Endothelial cell of umbilical vein (primary cell): ENCODE measurements at regions not wholly inside any gene's neighbourhood (a gene's known extent, or its start where the extent isn't known, plus 50 kb on each side); places are given as distances from the start of the nearest gene placed in this dataset.

Source experiments
- BruUV-seq: library from RNA; stranded (reverse); fragments of 400-500 nt; replicated peaks from 2 replicates; lab custom pipeline; 2021; lab: Mats Ljungman, UMichigan
- CTCF ChIA-PET: fragments of 300-600, 350-600 bp; sonication (Branson Sonifier 250); formaldehyde crosslinking; loops from one replicate; lab custom pipeline; 2021; ENCODE audit warnings: antibody characterized with exemption, inconsistent platforms; lab: Charles Lee
- POLR2A ChIA-PET: fragments of 300-600, 350-600 bp; sonication (Branson Sonifier 250); formaldehyde crosslinking; loops from one replicate; lab custom pipeline; 2021; ENCODE audit warnings: antibody characterized with exemption, inconsistent platforms; lab: Charles Lee
- DNase-seq: peaks from one replicate; pipeline ENCODE4 v3.0.0-alpha.2; 2011; ENCODE audit warnings: low read depth, low spot score
- FAIRE-seq: peaks from 2 replicates; lab custom pipeline; 2011; peaks lifted over from hg19 to GRCh38; lab: Jason Lieb, UNC
- H2AFZ ChIP-seq: 2 replicates; pipeline ENCODE4 v1.6.0; 2012; ENCODE audit warnings: low read depth, low read length, control low read depth, inconsistent platforms
- H3K27ac ChIP-seq: 2 replicates; pipeline ENCODE4 v1.5.1; 2011; ENCODE audit warnings: low read depth, mild to moderate bottlenecking, control low read depth, low read length, moderate library complexity; ENCODE audit not compliant: insufficient read depth
- H3K27me3 ChIP-seq, 2 experiments: 2 replicates each; pipeline versions ENCODE4 v1.6.0 to v1.6.1; 2011; ENCODE audit warnings: low read length in 2 of 2, mixed read lengths in 1 of 2; ENCODE audit not compliant: control insufficient read depth in 2 of 2, insufficient read depth in 2 of 2
- H3K36me3 ChIP-seq, 2 experiments: 2 replicates in 1 of 2; 3 replicates in 1 of 2; pipeline ENCODE4 v1.5.1; 2011; ENCODE audit warnings: low read length in 2 of 2, mild to moderate bottlenecking in 1 of 2, moderate library complexity in 1 of 2; ENCODE audit not compliant: control insufficient read depth in 2 of 2, insufficient read depth in 2 of 2; ENCODE audit errors: extremely low read depth in 1 of 2
- H3K4me1 ChIP-seq: 3 replicates; pipeline ENCODE4 v1.5.1; 2011; ENCODE audit warnings: mild to moderate bottlenecking, low read length; ENCODE audit not compliant: control insufficient read depth, insufficient read depth; ENCODE audit errors: extremely low read depth
- H3K4me2 ChIP-seq: 2 replicates; pipeline ENCODE4 v1.6.1; 2011; ENCODE audit warnings: low read length, control low read depth, mixed read lengths; ENCODE audit not compliant: insufficient read depth
- H3K4me3 ChIP-seq, 3 experiments: fragments of 200-600 bp in 1 of 3; sonication (generic), shearing (Covaris generic) in 1 of 3; replicated peaks in 1 of 3; 2 replicates each; pipeline ENCODE4 v1.5.1; 2011 to 2016; ENCODE audit warnings: control low read depth in 3 of 3, low read length in 3 of 3, mild to moderate bottlenecking in 2 of 3, inconsistent platforms in 1 of 3, low read depth in 1 of 3, moderate library complexity in 1 of 3; ENCODE audit not compliant: insufficient read depth in 1 of 3
- H3K79me2 ChIP-seq: 2 replicates; pipeline ENCODE4 v1.6.0; 2012; ENCODE audit warnings: low read length, inconsistent platforms; ENCODE audit not compliant: control insufficient read depth, insufficient read depth
- H3K9ac ChIP-seq: replicated peaks from 2 replicates; pipeline ENCODE3; 2011; ENCODE audit warnings: low read length, control low read depth; ENCODE audit not compliant: insufficient read depth; ENCODE audit errors: extremely low read depth
- H3K9me1 ChIP-seq: replicated peaks from 3 replicates; pipeline ENCODE4 v1.6.0; 2011; ENCODE audit warnings: mild to moderate bottlenecking, low read length; ENCODE audit not compliant: control insufficient read depth, insufficient read depth; ENCODE audit errors: extremely low read depth
- H3K9me3 ChIP-seq: replicated peaks from 2 replicates; pipeline ENCODE4 v1.5.1; 2012; ENCODE audit warnings: low read length, inconsistent platforms; ENCODE audit not compliant: control insufficient read depth, insufficient read depth
- H4K20me1 ChIP-seq: replicated peaks from 2 replicates; pipeline ENCODE3; 2011; ENCODE audit warnings: mild to moderate bottlenecking, low read length; ENCODE audit not compliant: control insufficient read depth, insufficient read depth; ENCODE audit errors: extremely low read depth
- CTCF ChIP-seq, 2 donors: IDR thresholded peaks; 1 replicate in 1 of 2; 2 replicates in 1 of 2; pipeline ENCODE4 v1.5.1; 2011; ENCODE audit warnings: low read length in 2 of 2, mild to moderate bottlenecking in 2 of 2, moderate library complexity in 2 of 2, control low read depth in 1 of 2, inconsistent platforms in 1 of 2, low read depth in 1 of 2; ENCODE audit not compliant: insufficient read depth in 1 of 2; ENCODE audit errors: extremely low read depth in 1 of 2
- EZH2 ChIP-seq: IDR thresholded peaks from 2 replicates; pipeline ENCODE4 v1.6.1; 2012; ENCODE audit warnings: borderline replicate concordance, low read depth, mild to moderate bottlenecking, moderate library complexity, low read length, inconsistent platforms; ENCODE audit not compliant: severe bottlenecking
- FOS ChIP-seq: IDR thresholded peaks from 2 replicates; pipeline ENCODE4 v1.6.1; 2011; ENCODE audit warnings: mild to moderate bottlenecking, low read length, moderate library complexity, borderline replicate concordance; ENCODE audit not compliant: insufficient read depth
- GATA2 ChIP-seq: IDR thresholded peaks from 2 replicates; pipeline ENCODE4 v1.7.0; 2011; ENCODE audit warnings: low read depth, mild to moderate bottlenecking, moderate library complexity, mixed read lengths, low read length; ENCODE audit not compliant: insufficient read length, insufficient read depth
- JUN ChIP-seq: IDR thresholded peaks from 2 replicates; pipeline ENCODE4 v1.6.1; 2011; ENCODE audit warnings: borderline replicate concordance, low read depth; ENCODE audit not compliant: insufficient read length, insufficient read depth
- POLR2A ChIP-seq: IDR thresholded peaks from 2 replicates; pipeline ENCODE4 v1.6.1; 2012; ENCODE audit warnings: low read depth, mild to moderate bottlenecking, control low read depth, low read length
- POLR2AphosphoS5 ChIP-seq: IDR thresholded peaks from 2 replicates; pipeline ENCODE4 v1.6.1; 2012; ENCODE audit warnings: low read depth, mild to moderate bottlenecking, control low read depth, low read length, moderate library complexity; ENCODE audit not compliant: insufficient read depth
- dilution Hi-C: fragments of 300-500 bp; cut with MboI; formaldehyde crosslinking; loops from one replicate; pipeline ENCODE4 v1.15.0; 2019; ENCODE audit warnings: low sequenced_read_pairs; ENCODE audit not compliant: extremely low pct_ligation_motif_present
- intact Hi-C: fragments of 100-400 bp; cut with micrococcal nuclease; formaldehyde crosslinking; loops from one replicate; pipeline ENCODE4 v1.10.0; 2022
- TF ChIP-seq, protein P1 (sequence below): IDR thresholded peaks from 2 replicates; pipeline ENCODE4 v1.6.1; 2011; ENCODE audit not compliant: insufficient read depth, insufficient read length

GRCh38 chr5:141742144-141742543 lies 60.1 kb upstream of the ARAP3 start:
- no TSS peak for BruUV-seq
- Histone ChIP-seq H3K27me3 (peaks cover 5 to 8% of the 10 kb centered on the region in 2 experiments), H3K9ac (no peak overlapping the region), H3K4me1 (no peaks in the 10 kb centered on the region), H4K20me1 (no peaks in the 10 kb centered on the region), H3K9me3 (no peaks in the 10 kb centered on the region), H3K79me2 (no peaks in the 10 kb centered on the region), H3K36me3 (no peaks in the 10 kb centered on the region), H3K27ac (no peak overlapping the region), H3K9me1 (no peaks in the 10 kb centered on the region), H2AFZ (no peak overlapping the region), H3K4me2 (no peak overlapping the region), H3K4me3 (no peak overlapping the region)
- no peak for DNase-seq
- intact Hi-C loops: no loop called here
- ChIA-PET POLR2A (no interaction called here), CTCF (no interaction called here)
- no peak for FAIRE-seq
- dilution Hi-C loops: loop anchor here (25.0 kb wide), 1 partner anchor 145 kb away; the partner anchor contains the start of gene PCDH1
- no peak for TF ChIP-seq EZH2
- no peak for TF ChIP-seq POLR2A
- TF ChIP-seq, protein P1, sequence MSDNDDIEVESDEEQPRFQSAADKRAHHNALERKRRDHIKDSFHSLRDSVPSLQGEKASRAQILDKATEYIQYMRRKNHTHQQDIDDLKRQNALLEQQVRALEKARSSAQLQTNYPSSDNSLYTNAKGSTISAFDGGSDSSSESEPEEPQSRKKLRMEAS: no peak
- no peak for TF ChIP-seq JUN
- no peak for TF ChIP-seq CTCF (IDR thresholded peaks at IDR 0.05; ENCODE audit: extremely low read depth in 1 of 2, insufficient read depth in 1 of 2, low read depth in 1 of 2, low read length in 2 of 2)

DNA sequence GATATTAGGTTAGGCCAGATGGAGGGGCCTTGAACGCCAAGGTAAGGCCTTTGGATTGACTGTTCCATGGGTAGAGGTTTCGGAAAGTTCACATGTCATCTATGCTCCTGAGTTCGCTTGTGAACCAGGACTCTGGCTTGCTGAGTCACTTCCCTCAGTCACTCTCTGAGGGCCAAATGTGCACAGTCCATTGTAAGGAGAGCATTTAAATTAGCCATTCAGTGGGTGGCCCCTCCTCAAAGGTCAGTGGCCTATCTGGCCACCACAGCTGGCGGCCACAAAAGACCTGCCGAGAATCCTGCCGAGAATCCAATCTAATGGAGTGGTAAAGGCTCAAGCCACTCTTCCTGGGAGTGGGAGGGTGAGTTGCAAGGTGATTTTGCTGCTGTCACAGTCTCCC lies 58.9 kb upstream of the ARAP3 start:
- peaks cover 8 to 11% of the 10 kb centered on the region in 2 experiments for H3K27me3 ChIP-seq
- ChIA-PET CTCF (interaction anchor here (1.0 kb wide), 1 partner anchor 138 kb away, joined by 3 read pairs; no protein-coding TSS in a partner anchor), POLR2A (no interaction called here)
- intact Hi-C loops (no loop called here), dilution Hi-C loops (loop anchor here (25.0 kb wide), 1 partner anchor 146 kb away; the partner anchor contains the start of gene PCDH1)
- no peak for DNase-seq
- no peak overlapping the region for H3K4me3 ChIP-seq
- H3K27ac ChIP-seq: no peak overlapping the region
- TF ChIP-seq, protein P1: no peak
- TF ChIP-seq POLR2AphosphoS5 (no peak), FOS (no peak), GATA2 (no peak), JUN (no peak), CTCF (IDR thresholded peaks at IDR 0.05; ENCODE audit: extremely low read depth in 1 of 2, insufficient read depth in 1 of 2, low read depth in 1 of 2, low read length in 2 of 2) (no peak), POLR2A (no peak)
- BruUV-seq: no TSS peak
- H4K20me1 ChIP-seq: no peaks in the 10 kb centered on the region
- H3K9ac ChIP-seq: no peak overlapping the region
- no peak for FAIRE-seq
- no peak overlapping the region for H2AFZ ChIP-seq
- H3K9me3 ChIP-seq: no peaks in the 10 kb centered on the region
- H3K36me3 ChIP-seq: no peaks in the 10 kb centered on the region
- H3K4me2 ChIP-seq: no peak overlapping the region
- H3K4me1 ChIP-seq: no peaks in the 10 kb centered on the region
- H3K9me1 ChIP-seq: no peaks in the 10 kb centered on the region
- H3K79me2 ChIP-seq: no peaks in the 10 kb centered on the region
